Upper lobe of right lung (tissue), 1 donor: ENCODE measurements at regions not wholly inside any gene's neighbourhood (a gene's known extent, or its start where the extent isn't known, plus 50 kb on each side); places are given as distances from the start of the nearest gene placed in this dataset.

Source experiments
- ATAC-seq: fragments of 200-7000 bp; cut with Tn5 transposase; one replicate; pipeline ENCODE4 v1.9.1; 2020; ENCODE audit warnings: mild to moderate bottlenecking, moderate library complexity
- DNase-seq: peaks from one replicate; pipeline ENCODE4 v3.0.0-alpha.2; 2020
- H3K27ac ChIP-seq: fragments of 200-600 bp; one replicate; pipeline ENCODE4 v1.8.0; 2022
- H3K27me3 ChIP-seq: fragments of 200-600 bp; one replicate; pipeline ENCODE4 v1.8.0; 2022; ENCODE audit warnings: mild to moderate bottlenecking
- H3K36me3 ChIP-seq: fragments of 200-600 bp; one replicate; pipeline ENCODE4 v1.8.0; 2022
- H3K4me1 ChIP-seq: fragments of 200-600 bp; one replicate; pipeline ENCODE4 v1.8.0; 2022
- H3K4me3 ChIP-seq: fragments of 200-600 bp; one replicate; pipeline ENCODE4 v1.8.0; 2022; ENCODE audit warnings: mild to moderate bottlenecking
- H3K9me3 ChIP-seq: fragments of 200-600 bp; one replicate; pipeline ENCODE4 v1.8.0; 2022
- CTCF ChIP-seq: fragments of 200-600 bp; IDR thresholded peaks from one replicate; pipeline ENCODE4 v1.8.0; 2022; ENCODE audit warnings: antibody characterized with exemption
- intact Hi-C: fragments of 100-400 bp; cut with DNase I; formaldehyde crosslinking; loops from one replicate; pipeline ENCODE4 v1.11.0; 2022
- donor health status: DM: no; HTN: yes; CAD: no; lungs with severe emphysema.

GRCh38 chr1:5456090-5456811, 536.0 kb downstream of the NPHP4 start:
- Histone ChIP-seq H3K27ac (no peak overlapping the region), H3K4me3 (no peak overlapping the region), H3K4me1 (no peaks in the 10 kb centered on the region), H3K27me3 (peaks cover 8% of the 10 kb centered on the region), H3K9me3 (no peaks in the 10 kb centered on the region), H3K36me3 (no peaks in the 10 kb centered on the region)
- DNase-seq = no peak
- no peak for TF ChIP-seq CTCF
- ATAC-seq = no peak
- intact Hi-C loops = no loop called here

GRCh38 chr1:5455651-5456050, 536.6 kb downstream of the NPHP4 start:
- DNase-seq (no peak), ATAC-seq (no peak)
- Histone ChIP-seq H3K9me3 (no peaks in the 10 kb centered on the region), H3K4me3 (no peak overlapping the region), H3K4me1 (no peaks in the 10 kb centered on the region), H3K27me3 (peaks cover 8% of the 10 kb centered on the region), H3K27ac (no peak overlapping the region), H3K36me3 (no peaks in the 10 kb centered on the region)
- intact Hi-C loops = no loop called here
- no peak for TF ChIP-seq CTCF

GRCh38 chr1:5455056-5455455, 537.2 kb downstream of the NPHP4 start:
- Histone ChIP-seq H3K27me3 (peaks cover 8% of the 10 kb centered on the region), H3K36me3 (no peaks in the 10 kb centered on the region), H3K9me3 (no peaks in the 10 kb centered on the region), H3K4me3 (no peak overlapping the region), H3K27ac (no peak overlapping the region), H3K4me1 (no peaks in the 10 kb centered on the region)
- ATAC-seq (no peak), DNase-seq (no peak)
- intact Hi-C loops = no loop called here
- TF ChIP-seq CTCF = no peak

GRCh38 chr1:5453347-5453746, 538.9 kb downstream of the NPHP4 start:
- no peak for DNase-seq
- Histone ChIP-seq H3K4me3 (no peak overlapping the region), H3K4me1 (no peaks in the 10 kb centered on the region), H3K9me3 (no peaks in the 10 kb centered on the region), H3K36me3 (no peaks in the 10 kb centered on the region), H3K27ac (no peak overlapping the region), H3K27me3 (peaks cover 15% of the 10 kb centered on the region)
- intact Hi-C loops = no loop called here
- TF ChIP-seq CTCF = no peak
- no peak for ATAC-seq

GRCh38 chr1:5451671-5452070, 540.6 kb downstream of the NPHP4 start:
- H3K4me1 ChIP-seq = no peaks in the 10 kb centered on the region
- H3K27ac ChIP-seq = no peak overlapping the region
- intact Hi-C loops = no loop called here

More at GRCh38 chr1:5451671-5452070, 540.6 kb downstream of the NPHP4 start:
- no peaks in the 10 kb centered on the region for H3K36me3 ChIP-seq
- no peak overlapping the region for H3K4me3 ChIP-seq
- H3K27me3 ChIP-seq = peaks cover 15% of the 10 kb centered on the region
- H3K9me3 ChIP-seq = no peaks in the 10 kb centered on the region
- no peak for ATAC-seq
- peak; percentile 25 for DNase-seq
- no peak for TF ChIP-seq CTCF
